GM12878 (cell line): ENCODE measurements at regions not wholly inside any gene's neighbourhood (a gene's known extent, or its start where the extent isn't known, plus 50 kb on each side); places are given as distances from the start of the nearest gene placed in this dataset.

Experiments used
- ATAC-seq: fragments of 200-7000 bp; cut with Tn5 transposase; 3 replicates; pipeline ENCODE4 v1.9.1; 2020; ENCODE audit warnings: mild to moderate bottlenecking, moderate library complexity
- BruUV-seq: library from RNA; stranded (reverse); fragments of 400-500 nt; replicated peaks from 2 replicates; lab custom pipeline; 2021; lab: Mats Ljungman, UMichigan
- CTCF ChIA-PET: fragments of 300-600 bp; sonication (Branson Sonifier 250); formaldehyde crosslinking; extraction: SDS; loops from one replicate; lab custom pipeline; 2021; ENCODE audit warnings: inconsistent platforms; lab: Yijun Ruan, JAX
- POLR2A ChIA-PET: fragments of 350-600 bp; formaldehyde crosslinking; extraction: SDS; loops from one replicate; lab custom pipeline; 2021; ENCODE audit warnings: inconsistent platforms; lab: Charles Lee
- RAD21 ChIA-PET: fragments of 300-600 bp; sonication (Branson Sonifier 250); formaldehyde crosslinking; loops from one replicate; lab custom pipeline; 2023; ENCODE audit warnings: antibody characterized with exemption; ENCODE audit not compliant: unreplicated experiment; lab: Charles Lee
- SMC1A ChIA-PET: fragments of 300-600 bp; sonication (Branson Sonifier 250); formaldehyde crosslinking; loops from one replicate; lab custom pipeline; 2023; ENCODE audit not compliant: unreplicated experiment, uncharacterized antibody; lab: Charles Lee
- DNase-seq: peaks from one replicate; pipeline ENCODE4 v3.0.0-alpha.2; 2011; ENCODE audit warnings: low read depth, low spot score
- FAIRE-seq: peaks from 3 replicates; lab custom pipeline; 2011; peaks lifted over from hg19 to GRCh38; lab: Jason Lieb, UNC
- H2AFZ ChIP-seq: 2 replicates; pipeline ENCODE4 v1.6.0; 2011; ENCODE audit warnings: low read depth, low read length, control low read depth; ENCODE audit not compliant: control insufficient read depth
- H3K27ac ChIP-seq: 2 replicates; pipeline ENCODE4 v1.5.1; 2011; ENCODE audit warnings: control low read depth; ENCODE audit not compliant: control insufficient read depth, insufficient read depth
- H3K27me3 ChIP-seq, 2 experiments: replicated peaks in 1 of 2; 2 replicates each; pipeline versions ENCODE4 v1.6.0 to v1.6.1; 2011; ENCODE audit warnings: low read length in 1 of 2; ENCODE audit not compliant: control insufficient read depth in 2 of 2, insufficient read depth in 2 of 2
- H3K36me3 ChIP-seq, 2 experiments: 2 replicates each; pipeline ENCODE4 v1.5.1; 2011; ENCODE audit warnings: low read length in 1 of 2; ENCODE audit not compliant: control insufficient read depth in 2 of 2, insufficient read depth in 2 of 2
- H3K4me1 ChIP-seq: 2 replicates; pipeline ENCODE4 v1.6.1; 2011; ENCODE audit warnings: mild to moderate bottlenecking, low read length, moderate library complexity, mixed read lengths; ENCODE audit not compliant: control insufficient read depth, insufficient read depth
- H3K4me2 ChIP-seq: 2 replicates; pipeline ENCODE4 v1.6.0; 2011; ENCODE audit warnings: control low read depth; ENCODE audit not compliant: control insufficient read depth, insufficient read depth
- H3K4me3 ChIP-seq: fragments of 200-600 bp; sonication (generic); 2 replicates; pipeline ENCODE4 v1.5.1; 2016
- H3K79me2 ChIP-seq: 2 replicates; pipeline ENCODE4 v1.6.0; 2011; ENCODE audit warnings: low read length; ENCODE audit not compliant: control insufficient read depth, insufficient read depth
- H3K9ac ChIP-seq: 2 replicates; pipeline ENCODE4 v1.8.0; 2011; ENCODE audit warnings: low read length, control low read depth, mixed read lengths; ENCODE audit not compliant: control insufficient read depth, insufficient read depth
- H3K9me3 ChIP-seq: replicated peaks from 3 replicates; pipeline ENCODE4 v1.5.1; 2011; ENCODE audit warnings: mild to moderate bottlenecking, low read length; ENCODE audit not compliant: control insufficient read depth, insufficient read depth
- H4K20me1 ChIP-seq: 2 replicates; pipeline ENCODE4 v1.6.0; 2011; ENCODE audit not compliant: control insufficient read depth, insufficient read depth
- CHD4 ChIP-seq: fragments of 200-600 bp; sonication (generic); IDR thresholded peaks from 2 replicates; pipeline ENCODE4 v1.6.1; 2016; ENCODE audit warnings: mild to moderate bottlenecking
- EED ChIP-seq: sonication (generic); IDR thresholded peaks from 2 replicates; pipeline ENCODE4 v1.6.1; 2016; ENCODE audit warnings: antibody characterized with exemption, low read depth
- FOXK2 ChIP-seq: fragments of 450-650 bp; IDR thresholded peaks from 2 replicates; pipeline ENCODE4 v1.6.1; 2017; ENCODE audit warnings: mild to moderate bottlenecking, moderate library complexity
- IRF4 ChIP-seq: IDR thresholded peaks from 2 replicates; pipeline ENCODE4 v1.6.1; 2011; ENCODE audit warnings: low read depth, low read length
- JUNB ChIP-seq: IDR thresholded peaks from 2 replicates; pipeline ENCODE4 v1.6.1; 2016; ENCODE audit warnings: antibody characterized with exemption, mild to moderate bottlenecking
- JUND ChIP-seq: IDR thresholded peaks from 2 replicates; pipeline ENCODE4 v1.6.1; 2012; ENCODE audit warnings: low read depth, mild to moderate bottlenecking, low read length, improper control_type of control experiment, moderate library complexity
- MEF2B ChIP-seq: fragments of 450-650 bp; IDR thresholded peaks from 2 replicates; pipeline ENCODE4 v1.6.1; 2018; ENCODE audit warnings: mild to moderate bottlenecking, moderate library complexity; ENCODE audit not compliant: partially characterized antibody, poor library complexity, severe bottlenecking
- RB1 ChIP-seq: fragments of 450-650 bp; formaldehyde crosslinking; IDR thresholded peaks from 2 replicates; pipeline ENCODE4 v1.6.1; 2017; ENCODE audit warnings: mild to moderate bottlenecking, borderline replicate concordance
- TBL1XR1 ChIP-seq: IDR thresholded peaks from 2 replicates; pipeline ENCODE4 v1.6.1; 2012; ENCODE audit warnings: low read depth, low read length, improper control_type of control experiment
- TCF3 ChIP-seq: IDR thresholded peaks from 2 replicates; pipeline ENCODE4 v1.6.1; 2012; ENCODE audit warnings: low read depth, mild to moderate bottlenecking, low read length, borderline replicate concordance; ENCODE audit not compliant: insufficient read depth
- ZNF622 ChIP-seq: fragments of 450-650 bp; IDR thresholded peaks from 2 replicates; pipeline ENCODE4 v1.6.1; 2017; ENCODE audit warnings: mild to moderate bottlenecking, inconsistent platforms
- WGBS: methylation state at CpG from one replicate; pipeline ENCODE4 v1.1.6; 2016; ENCODE audit warnings: low lambda C conversion rate; ENCODE audit not compliant: insufficient replicate concordance, insufficient coverage; ENCODE audit errors: missing lambda C conversion rate; 5-methylcytosine and 5-hydroxymethylcytosine counted together
- in situ Hi-C: fragments of 300-500 bp; cut with MboI; formaldehyde crosslinking; loops from 9 replicates; pipeline ENCODE4 v1.14.3; 2018; ENCODE audit warnings: mixed read lengths
- intact Hi-C: fragments of 100-400 bp; cut with micrococcal nuclease; formaldehyde crosslinking; loops from one replicate; pipeline ENCODE4 v1.14.2; 2022; ENCODE audit not compliant: unreplicated experiment

DNA sequence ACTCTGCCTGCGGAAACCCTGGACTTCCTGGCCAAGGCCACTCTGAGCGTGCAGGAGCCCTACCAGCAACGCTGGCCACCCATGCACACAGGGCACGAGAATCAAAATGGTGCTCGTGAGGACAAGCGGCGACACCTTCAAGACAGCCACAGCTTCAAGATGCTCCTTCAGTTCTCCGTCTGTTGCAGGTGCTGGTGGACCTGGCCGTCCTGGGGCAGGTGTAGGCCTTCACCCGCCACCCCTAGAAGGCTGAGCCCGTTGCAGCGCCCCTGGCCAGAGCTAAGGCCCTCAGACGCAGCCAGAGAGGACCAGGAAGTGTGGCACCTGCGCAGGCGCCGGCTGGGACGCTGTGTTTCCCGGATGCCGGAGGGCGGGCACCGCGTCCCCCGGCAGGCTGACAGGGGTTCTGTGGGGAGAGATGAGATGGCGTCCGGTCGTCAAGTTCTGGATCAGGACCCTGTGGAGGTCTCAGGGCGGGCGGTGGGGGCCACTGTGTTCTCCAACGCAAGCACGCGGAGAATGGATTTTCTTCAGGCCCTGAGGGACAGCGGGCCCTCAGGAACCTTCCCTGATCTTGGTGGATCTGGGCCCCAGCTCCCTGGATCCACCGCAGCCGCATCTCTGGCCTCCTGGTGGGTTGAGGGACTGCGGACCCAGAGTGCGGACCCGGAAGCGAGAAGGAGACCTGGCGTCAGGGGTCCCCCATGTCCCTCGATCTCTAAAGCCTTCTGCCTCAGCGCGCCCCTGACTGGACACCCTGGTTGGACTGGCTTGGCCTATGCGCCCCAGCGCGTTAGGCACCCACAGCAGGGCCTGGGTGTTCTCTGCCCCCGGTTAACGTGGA, 1770.8 kb upstream of the CDH9 start:
- ATAC-seq (no peak), DNase-seq (no peak), FAIRE-seq (no peak)
- Histone ChIP-seq H3K4me3 (no peak overlapping the region), H3K79me2 (no peaks in the 10 kb centered on the region), H3K4me2 (no peak overlapping the region), H3K27ac (no peak overlapping the region), H3K27me3 (no peaks in the 10 kb centered on the region), H3K9ac (no peak overlapping the region), H2AFZ (no peak overlapping the region), H4K20me1 (no peaks in the 10 kb centered on the region), H3K9me3 (no peaks in the 10 kb centered on the region), H3K4me1 (no peaks in the 10 kb centered on the region), H3K36me3 (no peaks in the 10 kb centered on the region)
- TF ChIP-seq EED (no peak), TCF3 (no peak), CHD4 (no peak), JUNB (no peak), JUND (no peak), RB1 (no peak), FOXK2 (no peak), MEF2B (no peak), TBL1XR1 (no peak), IRF4 (no peak), ZNF622 (no peak)
- 65% methylated on average over 45 of the region's 47 CpGs for WGBS
- intact Hi-C loops: no loop called here
- ChIA-PET SMC1A (interaction anchor here (0.7 kb wide), 1 partner anchor 596 kb away, joined by 3 read pairs; no protein-coding TSS in a partner anchor), CTCF (no interaction called here), RAD21 (no interaction called here), POLR2A (no interaction called here)
- in situ Hi-C loops: no loop called here
- no TSS peak for BruUV-seq
